Fibroblast of lung (primary cell): ENCODE measurements at regions not wholly inside any gene's neighbourhood (a gene's known extent, or its start where the extent isn't known, plus 50 kb on each side); places are given as distances from the start of the nearest gene placed in this dataset.
A peak's percentile ranks its signal among the peaks of the same experiment; 100 is the strongest.
"Not testable (repeated sequence)": the region's sequence is repeated elsewhere in the genome, so short reads cannot be mapped to it uniquely, and the experiment has no call there.

ENCODE experiments used
- DNase-seq, 2 donors: peaks; one replicate each; pipeline versions ENCODE4 v3.0.0 to v3.0.0-alpha.2; 2010; ENCODE audit warnings: low read depth in 2 of 2
- H2AFZ ChIP-seq: 2 replicates; pipeline ENCODE4 v1.5.1; 2012; ENCODE audit warnings: low read length, control low read depth, inconsistent platforms
- H3K27ac ChIP-seq: 2 replicates; pipeline ENCODE4 v1.5.1; 2011; ENCODE audit warnings: low read length, control low read depth; ENCODE audit not compliant: insufficient read depth
- H3K27me3 ChIP-seq: 2 replicates; pipeline ENCODE4 v1.5.1; 2011; ENCODE audit warnings: mild to moderate bottlenecking, low read length; ENCODE audit not compliant: control insufficient read depth, insufficient read depth
- H3K36me3 ChIP-seq: 2 replicates; pipeline ENCODE4 v1.5.1; 2011; ENCODE audit warnings: low read length; ENCODE audit not compliant: control insufficient read depth, insufficient read depth
- H3K4me1 ChIP-seq: 2 replicates; pipeline ENCODE4 v1.5.1; 2011; ENCODE audit warnings: low read length; ENCODE audit not compliant: control insufficient read depth, insufficient read depth; ENCODE audit errors: extremely low read depth
- H3K4me2 ChIP-seq: 2 replicates; pipeline ENCODE4 v1.5.1; 2011; ENCODE audit warnings: low read length, control low read depth; ENCODE audit not compliant: insufficient read depth; ENCODE audit errors: extremely low read depth
- H3K4me3 ChIP-seq, 4 experiments: fragments of 200-600 bp in 1 of 4; sonication (generic) in 1 of 4; replicated peaks in 1 of 4; 2 replicates each; pipeline ENCODE4 v1.5.1; 2011 to 2016; ENCODE audit warnings: low read length in 4 of 4, low read depth in 3 of 4, mild to moderate bottlenecking in 3 of 4, control low read depth in 2 of 4, inconsistent platforms in 1 of 4, mixed read lengths in 1 of 4; ENCODE audit not compliant: insufficient read depth in 1 of 4; ENCODE audit errors: control extremely low read depth in 1 of 4
- H3K79me2 ChIP-seq: 2 replicates; pipeline ENCODE4 v1.5.1; 2012; ENCODE audit warnings: mild to moderate bottlenecking, low read length, inconsistent platforms; ENCODE audit not compliant: control insufficient read depth, insufficient read depth
- H3K9ac ChIP-seq: 2 replicates; pipeline ENCODE4 v1.5.1; 2011; ENCODE audit warnings: mild to moderate bottlenecking, low read length, control low read depth; ENCODE audit not compliant: insufficient read depth
- H3K9me3 ChIP-seq: 2 replicates; pipeline ENCODE4 v1.5.1; 2012; ENCODE audit warnings: low read depth, low read length; ENCODE audit not compliant: control insufficient read depth, insufficient read depth
- H4K20me1 ChIP-seq: 2 replicates; pipeline ENCODE4 v1.5.1; 2011; ENCODE audit warnings: low read length; ENCODE audit not compliant: control insufficient read depth, insufficient read depth; ENCODE audit errors: extremely low read depth
- EZH2 ChIP-seq: IDR thresholded peaks from 2 replicates; pipeline ENCODE4 v1.5.1; 2012; ENCODE audit warnings: low read length, control low read depth, mild to moderate bottlenecking; ENCODE audit errors: missing control alignments
- TF ChIP-seq, protein P1 (sequence below), 2 donors: IDR thresholded peaks in 1 of 2; conservative IDR thresholded peaks in 1 of 2; 1 replicate in 1 of 2; 2 replicates in 1 of 2; pipeline ENCODE4 v1.5.1; 2011 to 2012; ENCODE audit warnings: low read length in 2 of 2, control low read depth in 1 of 2, inconsistent platforms in 1 of 2, low read depth in 1 of 2, mild to moderate bottlenecking in 1 of 2

DNA sequence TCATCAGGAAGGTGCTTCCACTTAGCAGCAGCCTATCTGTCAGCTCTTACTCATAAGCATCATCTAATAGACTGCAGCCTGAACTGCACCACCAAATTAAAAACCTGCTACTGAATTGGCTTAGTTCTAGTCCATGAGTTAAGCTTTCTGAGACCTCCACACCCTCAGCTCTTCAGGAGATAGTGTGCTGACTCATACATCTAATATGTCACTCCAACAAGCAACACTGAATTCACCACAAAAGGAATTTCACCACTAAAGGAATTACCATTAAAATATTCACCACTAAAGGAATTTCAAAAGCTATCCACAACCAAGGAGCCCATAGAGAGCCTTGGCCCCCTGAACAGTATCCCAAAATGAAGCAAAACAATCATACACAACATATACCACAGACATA is 418.5 kb upstream of the RORB start:
- TF ChIP-seq, protein P1, sequence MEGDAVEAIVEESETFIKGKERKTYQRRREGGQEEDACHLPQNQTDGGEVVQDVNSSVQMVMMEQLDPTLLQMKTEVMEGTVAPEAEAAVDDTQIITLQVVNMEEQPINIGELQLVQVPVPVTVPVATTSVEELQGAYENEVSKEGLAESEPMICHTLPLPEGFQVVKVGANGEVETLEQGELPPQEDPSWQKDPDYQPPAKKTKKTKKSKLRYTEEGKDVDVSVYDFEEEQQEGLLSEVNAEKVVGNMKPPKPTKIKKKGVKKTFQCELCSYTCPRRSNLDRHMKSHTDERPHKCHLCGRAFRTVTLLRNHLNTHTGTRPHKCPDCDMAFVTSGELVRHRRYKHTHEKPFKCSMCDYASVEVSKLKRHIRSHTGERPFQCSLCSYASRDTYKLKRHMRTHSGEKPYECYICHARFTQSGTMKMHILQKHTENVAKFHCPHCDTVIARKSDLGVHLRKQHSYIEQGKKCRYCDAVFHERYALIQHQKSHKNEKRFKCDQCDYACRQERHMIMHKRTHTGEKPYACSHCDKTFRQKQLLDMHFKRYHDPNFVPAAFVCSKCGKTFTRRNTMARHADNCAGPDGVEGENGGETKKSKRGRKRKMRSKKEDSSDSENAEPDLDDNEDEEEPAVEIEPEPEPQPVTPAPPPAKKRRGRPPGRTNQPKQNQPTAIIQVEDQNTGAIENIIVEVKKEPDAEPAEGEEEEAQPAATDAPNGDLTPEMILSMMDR (conservative IDR thresholded peaks at IDR 0.05 in 1 of 2, IDR thresholded peaks at IDR 0.05 in 1 of 2; ENCODE audit: low read depth in 1 of 2, low read length in 2 of 2), result no peak
- no peak for TF ChIP-seq EZH2
- Histone ChIP-seq H3K79me2 (no peaks in the 10 kb centered on the region), H3K9me3 (no peaks in the 10 kb centered on the region), H3K27me3 (no peaks in the 10 kb centered on the region), H3K4me3 (no peak overlapping the region), H3K9ac (no peak overlapping the region), H3K36me3 (no peaks in the 10 kb centered on the region), H3K27ac (no peak overlapping the region), H2AFZ (no peak overlapping the region), H3K4me2 (no peak overlapping the region), H3K4me1 (no peaks in the 10 kb centered on the region), H4K20me1 (no peaks in the 10 kb centered on the region)
- peak in 1 of 2 donors; percentile 97 for DNase-seq

DNA sequence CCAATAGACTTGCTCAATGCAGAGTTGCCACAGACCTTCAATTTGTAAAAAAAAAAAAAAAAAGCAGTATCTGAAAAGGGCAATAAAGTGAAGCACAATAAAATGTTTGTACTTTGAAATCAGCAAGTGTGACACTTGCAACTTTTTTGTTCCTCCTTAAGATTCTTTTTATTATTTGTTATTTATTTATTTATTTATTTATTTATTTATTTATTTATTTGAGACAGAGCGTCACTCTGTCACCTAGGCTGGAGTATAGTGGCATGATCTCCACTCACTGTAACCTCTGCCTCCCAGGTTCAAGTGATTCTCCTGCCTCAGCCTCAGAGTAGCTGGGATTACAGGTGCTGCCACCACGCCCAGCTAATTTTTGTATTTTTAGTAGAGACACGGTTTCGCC is 416.5 kb upstream of the RORB start:
- not testable (repeated sequence) for H3K9me3 ChIP-seq, H4K20me1 ChIP-seq, H3K36me3 ChIP-seq, H2AFZ ChIP-seq, H3K4me1 ChIP-seq, H3K4me3 ChIP-seq, H3K9ac ChIP-seq, H3K27ac ChIP-seq, H3K79me2 ChIP-seq, H3K4me2 ChIP-seq, H3K27me3 ChIP-seq, DNase-seq

DNA sequence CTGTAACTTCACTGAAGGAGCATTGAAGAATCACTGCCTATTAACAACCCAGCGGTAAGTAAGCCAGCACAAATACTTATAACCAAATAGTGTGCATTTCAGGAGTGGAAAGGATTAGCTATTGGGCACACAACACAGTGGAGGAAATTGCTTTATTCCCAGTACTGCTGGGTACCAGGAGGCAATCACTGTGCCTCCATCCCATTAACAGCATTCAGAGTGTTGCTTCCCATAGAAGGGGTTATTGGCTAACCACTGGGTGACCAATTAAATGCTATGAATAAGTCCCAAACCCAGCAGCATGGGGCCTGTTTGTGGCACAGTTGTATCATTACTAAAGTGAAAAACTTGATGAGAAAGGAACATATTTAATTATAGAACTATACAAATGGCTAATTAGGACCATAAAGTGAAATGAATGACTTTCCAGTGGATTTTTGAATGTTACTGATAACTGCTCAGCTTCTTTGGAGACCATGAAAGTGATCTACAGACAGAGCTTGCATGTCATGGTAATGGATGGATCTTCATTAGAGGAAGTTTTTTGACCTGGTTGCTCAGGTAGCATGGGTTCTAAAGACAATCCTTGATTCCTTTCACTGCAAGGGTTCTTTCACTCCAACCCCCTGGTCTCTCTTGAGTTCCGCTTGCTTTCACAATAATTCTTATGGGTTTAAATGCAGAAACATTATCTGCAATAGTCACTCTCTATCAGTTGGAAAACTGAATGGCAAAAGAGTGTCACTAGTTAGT is 413.3 kb upstream of the RORB start:
- H3K4me3 ChIP-seq, result no peak overlapping the region
- H4K20me1 ChIP-seq, result no peaks in the 10 kb centered on the region
- H3K4me2 ChIP-seq, result no peak overlapping the region
- H3K36me3 ChIP-seq, result no peaks in the 10 kb centered on the region
- H3K27me3 ChIP-seq, result no peaks in the 10 kb centered on the region
- H2AFZ ChIP-seq, result no peak overlapping the region
- DNase-seq, result peak in 1 of 2 donors; percentile 3
- no peak overlapping the region for H3K27ac ChIP-seq
- no peaks in the 10 kb centered on the region for H3K79me2 ChIP-seq
- TF ChIP-seq, protein P1 (conservative IDR thresholded peaks at IDR 0.05 in 1 of 2, IDR thresholded peaks at IDR 0.05 in 1 of 2; ENCODE audit: low read depth in 1 of 2, low read length in 2 of 2), result no peak
- no peak for TF ChIP-seq EZH2
- H3K9me3 ChIP-seq, result no peaks in the 10 kb centered on the region
- H3K9ac ChIP-seq, result no peak overlapping the region
- H3K4me1 ChIP-seq, result no peaks in the 10 kb centered on the region

DNA sequence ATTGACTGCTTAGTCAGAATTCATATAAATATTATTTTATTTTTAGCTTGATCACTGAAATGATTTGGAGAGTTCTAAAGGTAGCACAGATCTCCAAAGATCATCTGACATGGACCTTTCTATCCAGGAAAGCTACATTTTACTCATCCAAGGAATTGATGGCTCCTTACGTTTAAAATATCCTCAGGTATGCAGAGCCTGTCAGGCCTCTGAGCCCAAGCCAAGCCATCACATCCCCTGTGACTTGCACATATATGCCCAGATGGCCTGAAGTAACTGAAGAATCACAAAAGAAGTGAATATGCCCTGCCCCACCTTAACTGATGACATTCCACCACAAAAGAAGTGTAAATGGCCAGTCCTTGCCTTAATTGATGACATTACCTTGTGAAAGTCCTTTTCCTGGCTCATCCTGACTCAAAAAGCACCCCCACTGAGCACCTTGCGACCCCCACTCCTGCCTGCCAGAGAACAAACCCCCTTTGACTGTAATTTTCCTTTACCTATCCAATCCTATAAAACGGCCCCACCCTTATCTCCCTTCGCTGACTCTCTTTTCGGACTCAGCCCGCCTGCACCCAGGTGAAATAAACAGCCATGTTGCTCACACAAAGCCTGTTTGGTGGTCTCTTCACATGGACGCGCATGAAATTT is 411.6 kb upstream of the RORB start:
- not testable (repeated sequence) for H3K4me1 ChIP-seq, H4K20me1 ChIP-seq, H3K9me3 ChIP-seq, H3K27ac ChIP-seq, H2AFZ ChIP-seq, H3K4me3 ChIP-seq, H3K27me3 ChIP-seq, H3K9ac ChIP-seq, DNase-seq, H3K4me2 ChIP-seq, H3K36me3 ChIP-seq, H3K79me2 ChIP-seq

DNA sequence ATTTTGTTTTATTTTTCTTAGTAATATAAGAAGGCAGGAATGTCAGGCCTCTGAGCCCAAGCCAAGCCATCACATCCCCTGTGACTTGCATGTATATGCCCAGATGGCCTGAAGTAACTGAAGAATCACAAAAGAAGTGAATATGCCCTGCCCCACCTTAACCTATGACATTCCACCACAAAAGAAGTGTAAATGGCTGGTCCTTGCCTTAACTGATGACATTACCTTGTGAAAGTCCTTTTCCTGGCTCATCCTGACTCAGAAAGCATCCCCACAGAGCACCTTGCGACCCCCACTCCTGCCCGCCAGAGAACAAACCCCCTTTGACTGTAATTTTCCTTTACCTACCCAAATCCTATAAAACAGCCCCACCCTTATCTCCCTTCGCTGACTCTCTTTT is 406.2 kb upstream of the RORB start:
- H4K20me1 ChIP-seq, H2AFZ ChIP-seq, H3K79me2 ChIP-seq, H3K4me2 ChIP-seq, H3K9ac ChIP-seq, DNase-seq, H3K4me1 ChIP-seq, H3K9me3 ChIP-seq, H3K36me3 ChIP-seq, H3K27ac ChIP-seq, H3K4me3 ChIP-seq, H3K27me3 ChIP-seq: not testable (repeated sequence)
